Activated naive CD8-positive, alpha-beta T cell (primary cell): ENCODE measurements at regions not wholly inside any gene's neighbourhood (a gene's known extent, or its start where the extent isn't known, plus 50 kb on each side); places are given as distances from the start of the nearest gene placed in this dataset.

Source experiments
- H3K27ac Mint-ChIP-seq: one replicate; pipeline ENCODE4 v1.8.0; 2021; ENCODE audit warnings: mixed read lengths
- H3K27me3 Mint-ChIP-seq: one replicate; pipeline ENCODE4 v1.8.0; 2021; ENCODE audit warnings: mixed read lengths
- H3K36me3 Mint-ChIP-seq: one replicate; pipeline ENCODE4 v1.8.0; 2021; ENCODE audit warnings: mixed read lengths
- H3K4me1 Mint-ChIP-seq: one replicate; pipeline ENCODE4 v1.8.0; 2021; ENCODE audit warnings: low read depth, mixed read lengths
- H3K4me3 Mint-ChIP-seq: one replicate; pipeline ENCODE4 v1.8.0; 2021; ENCODE audit warnings: mild to moderate bottlenecking, mixed read lengths
- H3K9me3 Mint-ChIP-seq: one replicate; pipeline ENCODE4 v1.8.0; 2021; ENCODE audit warnings: low read depth, mixed read lengths

DNA sequence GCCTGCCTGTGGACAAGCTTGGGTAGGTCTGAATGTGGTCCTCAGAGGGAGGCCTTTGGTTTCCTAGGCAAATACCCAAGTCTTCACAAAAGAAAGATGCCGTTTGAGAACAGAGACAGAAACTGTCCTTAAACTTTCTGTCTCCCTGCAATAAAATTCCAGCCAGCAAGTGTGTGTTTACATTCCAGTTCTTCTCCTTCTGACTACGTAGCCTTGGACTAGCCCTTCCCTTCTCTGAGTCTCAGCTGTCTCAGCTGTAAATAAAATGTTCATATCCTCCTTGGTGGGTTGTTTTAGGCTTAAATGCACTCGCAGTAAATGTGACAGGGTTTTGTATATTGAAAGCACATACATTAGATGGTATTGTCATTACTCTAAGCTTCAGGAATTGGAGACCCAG lies 561.2 kb upstream of the MKI67 start:
- no peaks in the 10 kb centered on the region for H3K27me3 Mint-ChIP-seq
- no peaks in the 10 kb centered on the region for H3K9me3 Mint-ChIP-seq
- no peaks in the 10 kb centered on the region for H3K4me1 Mint-ChIP-seq
- no peak overlapping the region for H3K4me3 Mint-ChIP-seq
- H3K27ac Mint-ChIP-seq = no peak overlapping the region
- H3K36me3 Mint-ChIP-seq = no peaks in the 10 kb centered on the region

DNA sequence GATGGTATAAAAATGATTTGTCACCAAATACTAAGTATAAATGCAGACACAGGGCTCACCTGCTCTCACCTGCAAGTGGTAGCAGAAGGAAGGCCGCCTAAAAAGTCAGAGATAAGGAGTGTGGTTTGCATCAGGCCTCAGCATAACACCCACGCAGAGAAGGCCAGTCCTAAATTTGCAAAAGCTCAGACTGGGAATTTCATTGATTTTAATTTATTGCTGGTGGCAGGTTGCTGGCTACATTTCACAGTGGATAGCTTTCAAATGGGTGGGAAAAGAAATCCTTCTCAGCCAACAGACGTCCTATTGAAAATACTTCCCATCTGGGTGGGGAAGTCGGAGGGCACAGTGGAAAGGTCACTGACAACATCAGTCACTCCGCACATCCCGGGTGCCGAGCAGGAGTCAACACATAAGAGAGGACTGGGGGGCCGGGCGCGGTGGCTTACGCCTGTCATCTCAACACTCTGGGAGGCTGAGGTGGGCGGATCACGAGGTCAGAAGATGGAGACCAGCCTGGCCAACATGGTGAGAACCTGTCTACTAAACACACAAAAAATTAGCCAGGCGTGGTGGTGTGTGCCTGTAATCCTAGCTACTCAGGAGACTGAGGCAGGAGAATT lies 561.8 kb upstream of the MKI67 start:
- no peaks in the 10 kb centered on the region for H3K27me3 Mint-ChIP-seq
- H3K27ac Mint-ChIP-seq = no peak overlapping the region
- H3K9me3 Mint-ChIP-seq = no peaks in the 10 kb centered on the region
- H3K4me3 Mint-ChIP-seq = no peak overlapping the region
- no peaks in the 10 kb centered on the region for H3K4me1 Mint-ChIP-seq
- no peaks in the 10 kb centered on the region for H3K36me3 Mint-ChIP-seq

DNA sequence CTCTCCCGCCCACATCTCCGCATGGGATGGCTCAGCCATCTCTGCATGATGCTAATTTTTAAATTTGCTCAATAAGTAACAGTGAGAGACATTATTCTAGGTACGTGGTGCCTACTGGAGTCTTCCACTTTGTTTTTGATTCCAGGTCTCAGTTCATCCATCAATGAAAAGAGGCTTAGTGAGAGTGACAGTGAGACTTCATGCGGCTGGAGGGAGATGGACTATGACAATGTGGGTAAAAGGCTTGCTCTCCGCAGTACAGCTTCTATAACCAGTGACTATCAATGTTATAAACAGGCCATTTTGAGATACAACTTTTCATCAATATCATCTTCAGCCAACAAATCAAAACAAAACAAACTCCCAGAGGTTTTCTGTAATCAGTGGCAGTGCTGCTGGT lies 563.4 kb upstream of the MKI67 start:
- no peaks in the 10 kb centered on the region for H3K36me3 Mint-ChIP-seq
- no peaks in the 10 kb centered on the region for H3K4me1 Mint-ChIP-seq
- no peak overlapping the region for H3K27ac Mint-ChIP-seq
- peaks cover 5% of the 10 kb centered on the region for H3K27me3 Mint-ChIP-seq
- no peak overlapping the region for H3K4me3 Mint-ChIP-seq
- no peaks in the 10 kb centered on the region for H3K9me3 Mint-ChIP-seq

DNA sequence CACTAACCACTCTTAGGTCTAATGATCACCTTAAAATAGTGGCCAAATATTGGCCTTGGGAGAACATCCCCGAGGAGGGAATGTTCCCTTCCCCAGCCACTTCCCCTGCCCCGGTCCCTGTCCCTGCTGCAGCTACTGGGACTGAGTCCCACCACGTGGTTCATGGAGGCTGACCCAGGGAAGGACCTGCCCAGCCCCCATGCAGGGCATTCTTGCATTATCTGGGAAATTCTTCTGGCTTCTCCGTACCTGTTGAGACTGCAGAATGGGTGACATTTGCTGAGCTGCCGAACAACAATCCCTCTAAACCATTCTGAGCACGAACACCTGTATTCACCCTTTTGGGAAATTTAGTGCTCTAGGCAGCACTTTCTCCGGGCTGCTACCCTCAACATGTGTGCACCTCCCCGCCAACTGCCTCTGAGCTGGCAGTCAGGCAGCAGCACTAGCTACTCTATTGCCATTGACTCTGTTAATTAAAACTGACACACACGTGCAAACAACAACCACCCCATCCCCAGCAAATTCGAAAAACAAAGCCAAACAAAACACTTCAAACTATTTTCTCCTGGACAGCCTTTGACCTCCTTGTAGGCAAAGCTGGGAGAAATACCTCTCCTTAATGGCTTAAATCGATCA lies 567.4 kb upstream of the MKI67 start:
- no peaks in the 10 kb centered on the region for H3K4me1 Mint-ChIP-seq
- H3K27ac Mint-ChIP-seq = no peak overlapping the region
- peaks cover 7% of the 10 kb centered on the region for H3K27me3 Mint-ChIP-seq
- no peaks in the 10 kb centered on the region for H3K36me3 Mint-ChIP-seq
- H3K4me3 Mint-ChIP-seq = no peak overlapping the region
- no peaks in the 10 kb centered on the region for H3K9me3 Mint-ChIP-seq

DNA sequence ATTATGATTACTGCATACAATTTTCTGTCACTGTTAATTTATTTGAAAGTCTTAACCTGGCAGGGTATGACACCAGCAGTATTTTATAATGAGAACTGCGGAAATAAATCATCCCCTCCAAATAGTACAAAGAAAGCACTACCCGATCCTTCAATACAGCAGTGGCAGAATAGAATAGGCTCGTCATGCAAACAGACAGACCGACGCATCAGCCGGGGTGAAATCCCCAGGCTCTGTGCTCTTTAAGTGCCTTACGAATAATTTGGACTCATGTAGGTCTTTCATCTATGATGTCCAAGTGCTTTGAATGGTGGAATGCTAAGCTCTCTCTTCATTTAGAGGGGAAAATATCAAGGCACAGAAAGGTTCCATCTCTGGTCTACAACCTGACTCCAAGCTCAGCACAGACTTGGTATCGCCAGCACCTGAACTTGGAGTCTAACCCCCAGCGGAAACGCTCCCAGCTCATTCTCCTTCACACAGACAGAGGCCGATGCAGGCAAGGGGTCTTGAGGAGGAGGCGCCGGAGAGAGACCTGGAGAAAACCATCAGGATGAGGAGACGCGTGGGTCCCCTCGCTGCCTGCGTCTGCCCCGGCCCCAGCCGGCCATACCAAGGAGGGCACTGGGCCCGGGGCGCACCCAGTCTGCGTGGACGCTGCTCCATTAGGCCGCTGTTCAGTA lies 568.1 kb upstream of the MKI67 start:
- H3K4me1 Mint-ChIP-seq = no peaks in the 10 kb centered on the region
- no peak overlapping the region for H3K4me3 Mint-ChIP-seq
- H3K36me3 Mint-ChIP-seq = no peaks in the 10 kb centered on the region
- no peak overlapping the region for H3K27ac Mint-ChIP-seq
- H3K27me3 Mint-ChIP-seq = peaks cover 7% of the 10 kb centered on the region
- H3K9me3 Mint-ChIP-seq = no peaks in the 10 kb centered on the region

DNA sequence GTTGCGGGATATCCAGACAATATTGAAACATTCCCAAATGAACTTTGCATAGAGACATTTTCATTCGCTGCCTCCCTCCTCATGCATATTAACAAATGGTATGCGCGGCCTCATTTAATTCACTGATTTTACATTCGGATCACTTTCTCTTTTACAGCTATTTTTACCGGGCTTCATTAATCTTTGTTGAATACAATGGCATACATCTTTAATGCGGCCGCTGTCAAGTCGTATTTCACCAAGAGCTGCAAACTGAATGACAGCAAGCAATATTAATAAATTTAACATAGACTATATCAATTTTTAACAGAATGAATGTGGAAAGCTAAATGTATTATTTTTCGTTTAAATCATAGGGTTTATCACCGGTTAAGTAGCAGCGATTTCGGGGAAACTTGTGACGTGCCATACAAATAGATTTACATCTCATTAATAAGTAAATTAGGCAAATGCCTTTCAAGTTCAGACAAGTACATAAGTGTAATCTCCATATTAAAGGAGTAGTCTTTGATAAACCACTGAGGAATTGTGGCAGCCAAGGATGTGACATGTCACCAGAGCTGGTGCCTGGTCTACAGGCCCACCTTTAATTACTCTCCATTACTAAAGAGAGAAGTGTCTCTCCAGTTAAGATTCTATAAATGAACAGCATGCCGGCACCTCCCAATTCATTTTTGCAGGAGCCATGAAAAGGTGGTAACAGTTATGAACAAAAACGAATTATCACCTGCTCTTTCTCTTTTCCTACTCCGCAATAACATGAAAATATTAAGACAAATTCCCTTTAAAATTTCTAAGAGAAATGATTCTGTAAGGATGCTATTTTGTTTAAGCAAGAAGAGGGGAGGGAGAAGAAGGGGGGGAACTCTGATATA lies 568.9 kb upstream of the MKI67 start:
- Mint-ChIP-seq H3K9me3 (no peaks in the 10 kb centered on the region), H3K4me3 (no peak overlapping the region), H3K27ac (no peak overlapping the region), H3K4me1 (no peaks in the 10 kb centered on the region), H3K27me3 (peaks cover 7% of the 10 kb centered on the region), H3K36me3 (no peaks in the 10 kb centered on the region)

DNA sequence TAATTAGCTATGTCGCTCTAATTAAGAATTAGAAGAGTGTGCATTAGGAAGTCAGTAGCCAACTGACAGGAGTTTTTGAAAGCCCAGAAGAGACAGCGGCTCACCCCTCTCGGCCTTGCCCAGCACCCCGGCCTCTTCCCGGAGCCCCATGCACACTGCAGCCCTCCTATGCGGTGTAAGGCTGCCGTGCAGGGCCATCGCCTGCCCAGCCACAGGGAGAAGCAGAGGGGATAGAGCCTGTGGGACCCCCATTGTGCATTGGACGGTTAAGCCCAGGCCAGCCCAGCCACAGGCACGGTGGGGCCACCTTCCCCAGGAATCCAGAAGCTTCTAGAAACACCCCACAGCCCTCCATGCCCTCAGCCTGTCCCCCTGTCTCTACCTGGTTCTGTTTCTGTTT lies 569.7 kb upstream of the MKI67 start:
- Mint-ChIP-seq H3K4me3 (no peak overlapping the region), H3K27me3 (peaks cover 8% of the 10 kb centered on the region), H3K9me3 (no peaks in the 10 kb centered on the region), H3K27ac (no peak overlapping the region), H3K36me3 (no peaks in the 10 kb centered on the region), H3K4me1 (no peaks in the 10 kb centered on the region)

DNA sequence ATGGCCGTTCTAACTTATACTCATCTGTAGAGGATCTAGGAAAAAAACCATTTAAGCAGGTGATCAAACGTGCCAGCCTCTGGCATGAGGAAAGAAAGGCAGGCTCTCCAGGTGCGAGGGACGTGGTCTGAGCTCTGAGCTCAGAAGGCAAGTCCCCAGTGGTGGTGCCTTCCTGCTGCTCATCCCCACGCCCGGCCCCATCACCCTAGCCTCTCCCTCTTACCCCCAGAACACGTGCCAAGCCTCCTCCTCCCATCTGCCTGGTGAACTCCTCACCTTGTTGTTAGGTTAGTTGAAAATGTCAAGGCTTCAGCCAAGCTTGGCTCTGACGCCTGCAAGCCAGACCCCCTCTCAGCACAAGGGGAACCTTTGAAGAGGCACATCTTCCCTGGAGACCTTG lies 571.2 kb upstream of the MKI67 start:
- Mint-ChIP-seq H3K36me3 (no peaks in the 10 kb centered on the region), H3K27me3 (peaks cover 8% of the 10 kb centered on the region), H3K4me1 (no peaks in the 10 kb centered on the region), H3K4me3 (no peak overlapping the region), H3K9me3 (no peaks in the 10 kb centered on the region), H3K27ac (no peak overlapping the region)

DNA sequence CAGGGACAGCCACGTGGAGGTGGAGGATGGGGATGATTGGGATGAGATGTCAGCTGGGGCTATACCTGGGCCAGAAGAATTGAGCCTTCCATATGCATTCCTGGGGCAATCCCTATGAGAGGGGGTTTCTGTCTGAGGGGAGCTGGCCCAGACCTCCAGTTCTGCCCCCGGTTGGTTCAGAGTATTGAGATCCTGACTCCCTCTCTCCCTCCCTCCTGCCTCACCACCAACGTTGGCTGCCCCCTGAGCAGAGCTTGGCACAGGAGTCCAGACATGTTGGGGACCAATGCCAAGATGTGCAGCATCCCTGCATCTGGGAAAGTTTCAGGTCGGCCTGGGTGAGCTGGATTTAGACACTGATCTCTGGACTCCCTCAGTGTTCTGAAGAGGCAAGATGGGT lies 575.2 kb upstream of the MKI67 start:
- H3K4me3 Mint-ChIP-seq = no peak overlapping the region
- H3K27me3 Mint-ChIP-seq = peaks cover 7% of the 10 kb centered on the region
- no peaks in the 10 kb centered on the region for H3K9me3 Mint-ChIP-seq
- no peaks in the 10 kb centered on the region for H3K4me1 Mint-ChIP-seq
- H3K27ac Mint-ChIP-seq = no peak overlapping the region
- no peaks in the 10 kb centered on the region for H3K36me3 Mint-ChIP-seq

DNA sequence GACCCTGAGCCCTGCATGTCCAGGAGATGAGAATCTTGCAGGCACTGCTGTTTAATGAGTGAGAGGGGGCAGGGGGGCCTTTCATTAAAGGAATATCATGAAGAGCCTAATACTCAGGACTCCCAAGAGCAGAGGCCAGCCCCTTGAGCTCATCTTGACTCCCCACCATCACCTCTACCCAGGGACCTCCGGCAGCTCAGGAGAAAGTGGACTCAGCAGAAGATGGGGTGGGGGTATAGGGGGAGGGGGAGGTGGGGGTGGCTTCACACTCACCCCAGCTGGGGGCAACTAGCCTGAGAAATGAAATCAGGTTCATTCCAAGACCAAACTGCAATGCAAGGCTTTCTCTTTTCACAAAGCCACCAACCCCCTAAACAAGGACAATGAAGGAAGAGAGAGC lies 575.6 kb upstream of the MKI67 start:
- Mint-ChIP-seq H3K4me1 (no peaks in the 10 kb centered on the region), H3K27me3 (peaks cover 7% of the 10 kb centered on the region), H3K27ac (no peak overlapping the region), H3K36me3 (no peaks in the 10 kb centered on the region), H3K9me3 (no peaks in the 10 kb centered on the region), H3K4me3 (no peak overlapping the region)

DNA sequence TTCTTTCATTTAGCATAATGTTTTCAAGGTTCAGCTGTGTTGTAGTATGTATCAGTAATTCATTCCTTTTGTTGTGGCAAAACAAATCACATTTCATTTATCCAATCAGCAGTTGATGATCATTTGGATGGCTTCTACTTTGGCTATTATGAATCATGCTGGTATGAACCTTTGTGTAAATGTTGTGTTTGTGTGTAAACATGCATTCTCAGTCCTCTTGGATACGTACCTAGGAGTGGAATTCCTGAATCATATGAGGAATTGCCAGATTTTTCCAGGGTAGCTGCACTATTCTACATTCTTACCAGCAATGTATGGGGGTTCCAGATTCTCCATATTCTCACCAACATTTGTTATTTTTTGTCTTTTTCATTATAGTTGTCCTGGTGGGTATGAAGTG lies 578.5 kb upstream of the MKI67 start:
- no peaks in the 10 kb centered on the region for H3K4me1 Mint-ChIP-seq
- H3K27ac Mint-ChIP-seq = no peak overlapping the region
- peaks cover 9% of the 10 kb centered on the region for H3K27me3 Mint-ChIP-seq
- H3K36me3 Mint-ChIP-seq = no peaks in the 10 kb centered on the region
- H3K4me3 Mint-ChIP-seq = no peak overlapping the region
- H3K9me3 Mint-ChIP-seq = no peaks in the 10 kb centered on the region

DNA sequence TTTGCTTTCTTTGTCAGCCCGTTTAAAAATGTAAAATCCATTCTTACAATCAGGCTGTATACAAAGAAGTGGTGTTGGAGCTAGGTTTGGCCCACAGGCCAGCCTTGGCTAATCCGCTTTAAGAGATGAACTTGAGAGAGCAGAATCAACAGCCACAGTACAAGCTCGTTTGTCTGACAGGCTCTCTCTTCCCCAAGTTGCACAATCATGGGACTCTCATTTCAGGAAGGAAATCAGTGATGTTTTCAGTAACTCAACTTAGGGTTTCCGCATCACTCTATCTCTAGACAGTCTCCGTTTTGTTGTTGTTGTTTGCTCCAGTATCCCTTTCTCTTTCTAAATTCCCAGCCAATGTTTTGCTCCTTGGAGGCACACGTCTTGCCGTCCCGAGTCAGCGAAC lies 582.0 kb upstream of the MKI67 start:
- H3K4me1 Mint-ChIP-seq = no peaks in the 10 kb centered on the region
- H3K4me3 Mint-ChIP-seq = no peak overlapping the region

DNA sequence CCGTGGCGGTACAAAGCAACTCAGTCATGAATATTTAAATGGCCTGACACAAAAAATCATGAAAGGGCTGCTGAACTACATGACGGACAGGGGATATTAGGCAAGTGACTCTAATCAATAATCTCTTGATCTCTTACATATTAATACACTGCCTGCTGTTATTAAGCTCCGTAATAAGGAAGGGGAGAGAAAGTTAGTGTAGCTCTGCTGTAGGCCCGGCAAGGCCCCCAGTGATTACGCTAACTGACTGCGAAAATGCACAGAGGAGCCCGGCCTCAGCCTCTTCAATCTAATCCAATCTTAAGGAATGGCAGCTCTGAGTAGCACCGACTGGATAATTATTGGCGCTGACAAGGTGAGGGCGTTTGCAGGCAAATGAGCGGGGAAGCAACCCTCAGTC lies 583.5 kb upstream of the MKI67 start:
- Mint-ChIP-seq H3K9me3 (no peaks in the 10 kb centered on the region), H3K27ac (no peak overlapping the region), H3K4me1 (no peaks in the 10 kb centered on the region), H3K4me3 (no peak overlapping the region), H3K36me3 (no peaks in the 10 kb centered on the region), H3K27me3 (peaks cover 9% of the 10 kb centered on the region)

More for the DNA sequence above, 582.0 kb upstream of the MKI67 start:
- Mint-ChIP-seq H3K27me3 (peaks cover 9% of the 10 kb centered on the region), H3K27ac (no peak overlapping the region), H3K9me3 (no peaks in the 10 kb centered on the region), H3K36me3 (no peaks in the 10 kb centered on the region)

DNA sequence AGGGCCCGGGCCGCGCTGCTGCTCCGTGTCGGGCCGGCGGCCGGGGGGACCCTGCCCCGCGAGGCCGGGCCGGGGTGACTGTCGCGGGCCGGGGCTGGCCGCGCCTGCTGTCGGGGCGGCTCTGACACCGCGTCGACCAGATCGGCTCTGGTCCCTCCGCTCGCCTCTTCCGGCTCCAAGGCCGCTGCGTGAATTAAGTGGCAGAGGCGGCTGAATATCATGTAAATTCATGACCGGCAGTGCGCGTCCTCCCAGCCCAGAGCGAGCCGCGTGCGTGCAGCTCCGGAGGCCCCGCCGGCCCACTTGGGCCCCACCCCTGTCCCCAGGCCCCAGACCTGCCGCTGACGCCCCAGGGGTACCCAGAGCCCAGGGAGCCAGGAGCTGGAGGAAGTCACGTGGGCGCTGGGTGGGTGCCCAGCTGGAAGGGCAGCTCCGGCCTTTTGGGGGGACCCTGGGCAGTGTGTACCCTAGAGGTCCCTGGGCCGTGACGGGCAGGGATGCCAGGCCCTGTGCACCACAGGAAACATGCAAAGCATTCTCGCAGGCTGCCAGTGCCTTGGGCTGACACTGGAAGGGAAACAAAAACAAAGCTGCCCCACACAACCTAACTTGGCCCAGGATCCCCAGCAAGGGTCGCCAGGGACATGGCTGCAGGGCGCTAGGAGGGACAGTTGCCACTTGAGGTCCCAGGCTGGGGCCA lies 584.0 kb upstream of the MKI67 start:
- Mint-ChIP-seq H3K27me3 (peaks cover 8% of the 10 kb centered on the region), H3K27ac (no peak overlapping the region), H3K4me1 (no peaks in the 10 kb centered on the region), H3K36me3 (no peaks in the 10 kb centered on the region), H3K4me3 (no peak overlapping the region), H3K9me3 (no peaks in the 10 kb centered on the region)

DNA sequence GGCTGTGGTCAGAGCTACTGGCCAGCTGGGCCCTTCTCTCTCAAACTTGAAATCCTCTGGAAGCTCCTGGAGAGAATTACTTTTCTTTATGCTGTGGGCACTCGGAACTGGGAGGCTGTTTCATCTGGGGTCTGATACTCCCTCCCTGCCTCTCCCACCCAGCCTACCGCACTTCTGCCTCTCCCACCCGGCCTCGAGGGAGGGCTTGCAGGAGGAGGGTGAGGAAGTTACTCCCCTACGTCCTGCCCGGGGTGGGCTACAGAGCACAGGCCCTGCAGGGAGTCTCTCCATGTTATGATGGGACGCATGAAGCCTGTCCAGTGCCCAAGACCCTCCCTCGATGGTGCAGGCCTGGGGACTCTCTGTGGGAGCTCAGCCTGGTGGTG lies 584.6 kb upstream of the MKI67 start:
- H3K36me3 Mint-ChIP-seq = no peaks in the 10 kb centered on the region
- H3K4me3 Mint-ChIP-seq = no peak overlapping the region
- H3K27me3 Mint-ChIP-seq = peaks cover 5% of the 10 kb centered on the region
- no peaks in the 10 kb centered on the region for H3K9me3 Mint-ChIP-seq
- no peaks in the 10 kb centered on the region for H3K4me1 Mint-ChIP-seq
- no peak overlapping the region for H3K27ac Mint-ChIP-seq
